GM21526 (cell line): ENCODE measurements at regions not wholly inside any gene's neighbourhood (a gene's known extent, or its start where the extent isn't known, plus 50 kb on each side); places are given as distances from the start of the nearest gene placed in this dataset.

Source experiments
- ATAC-seq: cut with Tn5 transposase; IDR thresholded peaks from one replicate; pipeline ENCODE4 v1.9.1; 2021; ENCODE audit warnings: moderate library complexity; ENCODE audit not compliant: unreplicated experiment, low FRiP score

DNA sequence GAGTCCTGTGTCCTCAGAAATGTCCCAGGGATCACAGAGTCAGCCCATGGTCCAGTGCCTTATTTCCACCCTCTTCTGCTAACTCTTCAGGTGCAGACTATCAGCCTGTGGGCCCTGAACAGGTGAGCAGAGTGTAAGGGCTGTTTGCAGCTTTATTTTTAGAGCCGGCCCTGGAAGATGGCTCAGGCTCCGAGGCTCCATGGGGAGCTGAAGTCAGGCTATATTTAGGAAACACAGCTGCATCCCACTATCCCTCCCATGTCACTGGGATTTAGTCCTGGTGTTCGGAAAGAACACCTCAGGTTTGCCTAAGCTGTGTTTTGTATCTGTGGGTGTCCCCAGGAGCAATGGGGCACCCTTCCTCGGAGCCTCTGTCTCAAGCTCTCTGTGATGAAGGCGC is 126.9 kb downstream of the RPS24 start:
- ATAC-seq = no peak

DNA sequence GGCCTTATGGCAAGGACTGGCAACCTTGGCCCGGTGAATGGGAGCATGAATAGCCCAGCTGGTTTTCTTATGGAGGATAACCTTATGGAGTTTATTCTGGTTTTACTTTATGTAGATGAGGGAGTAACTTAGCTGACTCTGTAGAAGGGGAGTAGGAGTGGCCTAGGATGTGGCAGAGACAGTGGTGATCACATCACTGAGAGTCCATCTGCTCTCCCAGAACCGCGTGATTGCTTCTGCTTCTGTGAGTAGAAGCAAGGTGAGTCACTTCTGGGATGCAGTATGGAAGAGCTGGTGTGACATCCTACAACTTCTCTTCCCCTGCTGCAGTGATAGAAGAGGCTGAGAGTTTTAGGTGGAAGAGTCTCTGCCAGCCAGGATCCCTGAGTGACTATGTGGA is 129.2 kb downstream of the RPS24 start:
- no peak for ATAC-seq

DNA sequence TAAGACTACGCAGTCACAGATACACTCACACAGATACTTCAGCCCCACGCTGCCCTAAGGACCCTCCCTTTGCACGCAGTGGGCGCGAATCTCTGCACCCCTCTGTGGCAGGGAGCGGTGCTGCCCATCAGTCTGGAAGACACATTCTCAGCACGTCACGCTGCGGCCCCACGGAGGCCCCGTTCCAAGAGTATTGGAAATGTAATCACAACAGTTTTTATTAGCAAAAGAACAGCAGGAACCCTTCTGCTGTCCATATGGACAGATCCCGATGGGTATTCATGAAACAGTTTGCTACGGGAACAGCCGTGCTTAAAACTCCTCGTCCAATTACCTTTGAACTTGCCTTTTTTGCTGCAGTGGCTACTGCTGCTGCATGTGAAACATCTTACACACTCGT is 131.0 kb downstream of the RPS24 start:
- no peak for ATAC-seq

DNA sequence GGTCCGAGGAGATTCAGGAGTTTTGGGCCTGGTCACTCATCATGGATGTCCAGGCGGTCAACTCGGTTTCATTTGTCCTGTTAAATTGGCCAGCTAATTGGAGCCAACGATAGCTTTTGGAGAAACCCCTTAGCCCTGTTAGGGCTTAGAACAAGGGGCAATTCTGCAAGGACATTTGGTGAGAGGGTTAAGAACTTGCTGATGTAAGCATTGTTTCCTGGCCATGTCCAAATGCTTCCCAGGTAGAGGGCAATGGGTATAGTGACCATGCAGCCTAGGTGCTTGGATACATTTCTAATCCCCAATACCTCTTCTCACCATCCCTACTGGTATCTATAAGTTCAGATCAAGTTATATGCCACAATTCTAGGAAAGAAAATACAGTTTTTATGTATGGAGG is 131.5 kb downstream of the RPS24 start:
- ATAC-seq = no peak

DNA sequence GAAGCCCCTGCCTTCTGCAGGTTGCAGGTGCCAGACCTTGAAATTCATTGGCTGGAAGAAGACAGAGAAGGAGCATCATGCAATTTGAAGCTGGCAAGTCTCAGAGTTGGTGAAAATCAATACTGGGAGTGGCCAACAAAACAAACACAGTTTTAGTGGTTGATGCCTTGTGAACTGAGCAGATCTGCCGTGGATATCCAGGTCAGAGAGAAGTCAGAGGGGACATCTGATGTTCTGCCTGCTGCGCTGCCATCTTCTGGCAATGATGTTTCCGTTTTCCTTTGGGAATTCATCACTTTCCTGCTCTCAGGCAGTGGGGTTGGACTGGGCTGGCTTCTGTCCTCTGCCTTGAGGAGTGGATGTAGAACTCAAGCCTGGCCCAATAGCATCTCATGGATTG is 132.0 kb downstream of the RPS24 start:
- no peak for ATAC-seq

DNA sequence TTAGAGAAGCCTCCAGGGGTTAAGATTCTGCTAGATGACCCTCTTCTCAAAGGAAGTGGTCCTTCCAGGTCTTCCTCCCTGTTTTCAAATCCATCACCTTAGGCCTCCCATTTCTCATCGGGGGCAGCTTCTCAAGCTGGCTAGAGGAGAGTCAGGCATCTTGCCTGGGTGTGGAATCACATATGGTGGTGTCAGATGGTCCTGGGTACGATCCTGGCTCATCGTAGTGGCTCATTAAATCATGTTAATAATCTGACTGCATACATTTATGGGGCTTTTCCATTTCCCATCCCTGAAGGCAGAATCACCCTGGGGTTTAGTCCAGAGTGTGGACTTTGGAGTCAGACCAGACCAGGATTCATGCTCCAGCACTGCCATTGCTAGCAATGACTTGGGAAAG is 132.6 kb downstream of the RPS24 start:
- ATAC-seq = no peak

DNA sequence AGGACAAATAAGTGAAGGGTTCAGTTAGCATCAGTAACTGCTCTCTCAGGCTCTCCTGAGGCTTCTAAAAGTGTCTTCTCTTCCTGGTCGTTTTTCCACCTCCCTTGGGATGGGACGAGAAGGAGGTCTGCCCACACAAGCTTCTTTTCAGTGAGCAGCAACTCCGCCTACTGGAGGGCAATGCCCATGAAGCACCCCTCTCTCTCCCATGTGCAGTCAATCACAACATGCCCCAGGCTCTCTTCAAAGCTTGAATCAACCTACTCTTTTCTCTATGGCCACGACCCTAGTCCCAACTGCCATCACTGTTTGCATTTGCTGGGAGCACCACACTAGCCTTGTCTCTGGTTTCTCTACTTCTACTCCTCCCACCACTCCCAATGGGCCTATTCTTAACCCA is 135.6 kb downstream of the RPS24 start:
- ATAC-seq = no peak

DNA sequence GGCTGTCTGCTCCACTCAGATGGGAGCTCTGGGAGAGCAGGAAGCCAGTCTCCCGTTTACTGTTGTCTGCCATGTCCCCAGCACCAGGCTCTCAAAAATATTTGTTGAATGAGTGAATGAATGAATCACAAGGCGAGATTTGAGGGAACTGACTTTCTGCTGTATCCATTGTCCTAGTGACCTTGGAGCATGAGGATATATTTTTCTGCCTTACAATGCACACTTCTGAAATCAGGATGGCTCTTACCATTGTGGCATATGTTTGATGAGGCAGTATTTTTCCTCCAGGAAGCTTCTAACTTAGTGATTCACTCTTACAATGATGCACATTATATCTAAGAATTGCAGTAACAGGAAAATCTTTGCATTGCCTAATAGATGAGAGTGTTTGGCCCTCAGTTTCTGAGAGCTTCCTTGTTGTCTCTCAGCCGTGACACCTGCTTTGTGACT is 136.4 kb downstream of the RPS24 start:
- no peak for ATAC-seq

DNA sequence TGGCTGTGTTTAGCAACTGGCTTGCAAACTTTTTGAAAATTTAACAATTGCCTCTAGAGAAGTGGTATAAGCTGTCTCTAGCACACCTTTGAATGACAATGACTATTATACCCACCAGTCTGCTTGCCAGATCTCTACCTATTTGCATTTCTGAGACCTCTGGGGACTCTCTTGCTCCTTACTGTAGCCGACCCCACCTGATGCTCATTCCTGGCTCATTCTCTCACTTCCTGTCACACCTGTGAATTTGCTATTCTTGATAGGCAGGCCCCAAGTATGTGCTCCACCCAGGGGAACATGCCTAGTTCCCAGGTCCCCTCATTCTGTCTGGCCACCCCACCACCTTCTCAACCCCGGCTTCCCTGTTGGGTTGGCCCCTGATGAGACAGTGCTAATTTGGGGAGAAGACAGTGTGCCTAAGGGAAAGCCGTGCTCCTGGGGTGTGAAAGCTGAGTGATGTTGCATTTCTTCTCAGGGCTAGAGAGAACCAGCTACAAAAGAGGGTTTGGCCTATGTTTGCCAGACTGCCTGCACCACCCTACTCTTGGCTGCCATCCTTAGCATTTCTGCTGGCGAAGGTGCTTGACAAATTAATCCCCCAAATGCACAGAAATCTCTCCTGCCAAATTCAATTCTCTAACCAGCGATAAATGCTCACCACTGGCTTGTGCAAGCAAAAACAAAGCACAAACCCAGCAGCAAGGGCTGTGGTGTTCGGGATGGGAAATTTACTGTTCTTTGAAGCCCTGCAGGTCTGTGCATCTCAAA is 138.2 kb downstream of the RPS24 start:
- no peak for ATAC-seq

DNA sequence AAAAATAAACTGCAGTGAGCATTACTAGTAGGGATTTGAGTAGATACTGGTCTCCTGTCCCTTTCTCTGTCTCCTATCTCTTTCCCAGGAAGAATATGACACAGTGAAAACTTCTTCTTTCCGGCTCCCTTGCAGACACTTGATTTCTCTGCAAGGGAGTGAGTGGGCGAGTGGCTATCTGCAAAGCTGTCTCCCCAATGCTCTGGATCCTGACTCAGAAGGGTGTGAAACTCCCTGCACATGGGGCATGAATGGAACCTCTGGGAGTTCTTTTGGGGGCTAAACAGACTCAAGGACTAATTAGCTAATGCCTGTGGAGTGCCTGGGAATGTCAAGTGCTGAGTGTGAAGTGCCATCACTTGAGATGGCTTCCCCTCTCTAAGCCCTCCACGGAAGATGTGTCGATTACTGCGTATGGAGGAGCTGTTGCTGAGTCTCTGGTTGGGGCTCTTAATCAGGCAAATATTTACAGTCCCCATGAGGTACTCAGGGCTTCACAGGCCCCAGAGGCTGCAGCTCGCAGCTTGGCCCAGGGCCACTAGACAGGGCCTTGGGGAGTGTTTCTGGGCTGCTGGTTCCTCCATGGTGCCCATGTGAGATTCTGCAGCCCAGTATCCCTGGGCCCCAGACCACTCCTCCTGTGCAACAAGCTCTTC is 139.8 kb downstream of the RPS24 start:
- no peak for ATAC-seq

DNA sequence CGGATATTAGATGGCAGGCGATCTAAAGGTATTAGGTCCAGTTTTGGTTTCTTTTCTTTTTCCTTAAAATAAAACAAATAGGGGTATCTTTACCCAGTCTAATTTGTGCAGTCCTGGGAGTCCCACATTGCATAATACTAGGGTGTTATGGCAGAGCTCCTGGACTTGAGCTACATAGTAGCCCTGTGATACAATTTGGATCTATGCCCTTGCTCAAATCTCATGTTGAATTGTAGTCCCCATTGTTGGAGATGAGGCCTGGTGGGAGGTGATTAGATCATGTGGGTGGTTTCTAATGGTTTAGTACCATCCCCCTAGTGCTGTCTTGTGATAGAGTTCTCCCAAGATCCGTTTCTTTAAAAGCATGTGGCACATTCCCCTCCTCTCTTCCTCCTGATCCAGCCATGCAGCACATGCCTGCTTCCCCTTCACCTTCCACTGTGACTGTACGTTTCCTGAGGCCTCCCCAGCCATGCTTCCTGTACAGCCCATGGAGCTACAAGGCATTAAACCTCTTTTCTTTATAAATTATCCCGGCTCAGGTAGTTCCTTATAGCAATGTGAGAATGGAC is 141.9 kb downstream of the RPS24 start:
- ATAC-seq = no peak

DNA sequence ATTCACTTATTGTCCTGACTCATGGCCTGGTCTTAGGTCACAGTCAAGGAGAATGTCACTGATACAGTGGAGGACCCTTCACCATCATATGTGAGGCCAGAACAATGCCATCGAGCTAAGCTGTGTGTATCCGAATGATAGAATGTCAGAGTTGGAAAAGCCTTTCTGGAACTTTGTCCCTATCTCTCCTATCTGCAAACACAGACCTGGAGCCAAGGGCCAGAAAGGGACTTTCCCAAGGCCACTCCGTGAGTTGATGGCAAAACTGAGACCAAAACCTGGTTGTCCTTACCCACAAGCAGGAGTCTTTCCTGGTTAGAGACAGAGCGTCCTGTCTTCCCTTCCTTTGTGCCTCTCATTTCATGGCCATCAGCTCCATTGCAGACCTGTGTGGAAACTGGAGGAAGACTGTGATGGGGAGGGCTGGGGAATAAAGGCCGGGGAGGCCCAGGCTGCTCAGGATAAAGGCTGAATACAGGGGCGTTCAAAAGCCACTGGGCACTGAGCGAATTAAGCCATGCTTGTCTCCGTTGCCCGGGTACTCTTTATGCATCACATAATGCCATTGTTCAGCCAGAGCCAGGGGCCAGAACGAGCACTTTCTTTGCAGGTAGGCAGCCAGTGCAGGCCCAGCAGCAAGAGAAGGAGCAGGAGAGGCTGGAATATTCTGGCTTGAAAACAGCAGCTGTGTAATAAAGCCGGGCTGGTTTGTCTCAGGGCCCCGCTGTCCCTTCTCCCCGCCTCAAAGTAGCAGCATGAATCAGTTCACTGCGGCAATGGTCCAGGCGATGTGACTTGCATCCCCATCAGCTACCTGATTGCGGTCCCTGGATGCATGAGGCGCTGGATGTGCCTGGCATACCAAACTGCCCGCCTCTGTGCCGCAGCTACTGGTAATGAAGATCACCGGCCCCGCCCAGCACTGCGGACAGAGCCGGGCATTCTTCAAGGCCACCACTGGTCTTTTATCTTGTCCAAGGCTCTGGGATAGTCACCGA is 143.0 kb downstream of the RPS24 start:
- ATAC-seq = no peak

DNA sequence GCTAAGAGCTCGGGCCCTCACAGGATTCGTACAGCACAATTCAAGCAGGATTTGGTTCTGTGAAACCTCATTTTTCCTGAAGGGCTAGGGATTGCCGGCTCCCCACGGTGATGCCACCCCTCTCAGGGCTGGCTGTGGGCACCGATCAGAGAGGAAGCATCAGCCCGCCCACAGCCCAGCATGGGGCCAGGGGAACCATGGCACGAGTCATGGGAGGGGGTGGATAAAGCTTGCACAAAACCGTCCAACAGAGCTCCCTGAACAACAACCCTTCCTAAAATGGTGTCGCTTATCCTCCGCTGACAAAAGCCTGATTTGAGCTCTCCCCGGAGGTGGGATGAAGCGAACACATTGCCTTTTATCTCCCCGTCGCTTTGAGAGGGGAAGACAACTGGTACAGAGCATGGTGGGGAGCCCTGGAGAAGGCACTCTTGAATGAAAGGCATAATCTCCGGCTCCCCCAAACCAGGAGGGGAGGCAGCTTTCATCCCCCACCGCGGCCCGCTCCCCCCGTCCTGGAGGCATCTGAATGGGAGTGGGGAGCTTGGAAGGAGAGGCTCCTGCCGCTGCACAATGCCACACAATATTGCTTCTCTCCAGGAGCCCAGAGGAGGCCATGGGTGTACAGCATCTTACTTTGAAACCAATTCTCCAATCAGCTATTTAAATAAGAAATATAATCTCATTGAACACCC is 144.0 kb downstream of the RPS24 start:
- no peak for ATAC-seq

DNA sequence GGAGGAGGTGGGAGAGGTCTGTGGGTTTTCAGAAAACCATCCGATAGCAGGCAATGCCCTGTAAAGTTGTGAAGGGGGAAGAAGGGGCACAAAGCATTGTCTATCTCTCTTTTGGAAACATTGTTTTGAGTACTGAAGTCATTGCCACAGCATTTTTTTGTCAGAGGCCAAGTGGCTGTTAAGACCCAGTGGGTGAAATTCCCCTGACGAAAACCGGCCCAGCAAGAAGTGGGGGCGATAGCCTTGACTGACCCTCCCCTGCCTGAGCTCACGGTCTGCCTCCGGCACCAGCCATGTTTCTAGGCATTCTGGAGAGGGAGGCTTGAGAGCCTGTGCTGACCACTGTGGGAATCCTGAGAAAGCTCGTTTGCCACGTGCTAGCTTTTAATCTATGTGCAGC is 144.7 kb downstream of the RPS24 start:
- no peak for ATAC-seq

DNA sequence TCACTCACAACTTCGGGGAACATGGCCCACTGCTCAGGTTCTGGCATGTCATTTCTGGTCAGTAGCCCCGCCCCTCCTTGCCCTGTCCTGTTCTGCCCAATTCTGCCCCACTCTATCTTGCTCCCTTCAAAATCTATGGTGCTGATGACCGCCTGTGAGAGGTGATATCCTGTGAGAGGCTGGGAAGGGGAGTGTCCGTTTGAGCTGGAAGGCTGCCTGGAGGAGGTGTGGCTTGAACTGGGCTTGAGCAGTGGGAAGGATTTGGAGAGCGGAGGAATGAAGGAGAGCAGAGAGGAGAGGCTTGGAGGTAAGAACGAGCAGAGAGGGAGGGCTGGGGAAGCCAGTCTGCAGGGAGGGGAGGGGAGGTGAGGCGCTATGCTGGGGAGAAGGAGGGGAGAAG is 145.3 kb downstream of the RPS24 start:
- ATAC-seq = no peak

DNA sequence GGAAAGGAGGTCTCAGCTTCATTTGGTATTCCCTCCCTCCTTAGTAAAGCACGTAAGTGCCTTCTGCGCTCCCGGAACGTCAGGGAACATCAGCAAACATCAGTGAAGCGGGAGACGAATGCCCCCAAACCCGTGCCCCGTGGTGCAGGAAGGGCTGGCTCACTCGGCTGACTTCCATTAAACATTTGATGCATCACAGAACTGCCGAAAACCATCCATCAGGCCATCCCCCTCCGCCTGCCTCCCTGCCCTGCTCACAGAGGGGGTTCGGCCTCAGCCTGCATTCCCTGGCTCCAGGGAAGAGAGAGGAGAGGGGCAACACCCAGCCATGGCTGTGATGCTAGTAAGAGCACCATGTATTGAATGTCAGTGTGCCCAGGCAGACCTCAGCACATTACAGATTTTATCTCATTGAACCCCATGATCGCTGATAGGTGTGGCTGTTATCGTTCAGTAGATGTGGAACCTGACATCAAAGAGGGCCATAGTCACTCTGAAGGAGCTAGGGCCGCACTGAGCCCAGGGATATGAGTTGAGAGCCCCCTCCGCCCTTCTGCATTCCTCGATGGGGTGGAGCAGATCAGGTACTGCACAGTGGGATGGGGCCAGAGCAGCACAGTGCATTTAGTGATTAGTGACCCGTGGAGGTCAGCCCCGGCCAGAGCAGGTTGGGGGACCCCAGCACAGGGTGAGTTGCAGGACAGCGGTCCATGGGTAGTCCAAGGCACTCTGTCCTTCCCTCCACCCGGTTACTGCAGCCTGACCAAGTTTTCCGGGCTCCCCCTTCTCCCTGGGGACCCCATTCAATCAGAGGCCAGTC is 146.4 kb downstream of the RPS24 start:
- no peak for ATAC-seq

DNA sequence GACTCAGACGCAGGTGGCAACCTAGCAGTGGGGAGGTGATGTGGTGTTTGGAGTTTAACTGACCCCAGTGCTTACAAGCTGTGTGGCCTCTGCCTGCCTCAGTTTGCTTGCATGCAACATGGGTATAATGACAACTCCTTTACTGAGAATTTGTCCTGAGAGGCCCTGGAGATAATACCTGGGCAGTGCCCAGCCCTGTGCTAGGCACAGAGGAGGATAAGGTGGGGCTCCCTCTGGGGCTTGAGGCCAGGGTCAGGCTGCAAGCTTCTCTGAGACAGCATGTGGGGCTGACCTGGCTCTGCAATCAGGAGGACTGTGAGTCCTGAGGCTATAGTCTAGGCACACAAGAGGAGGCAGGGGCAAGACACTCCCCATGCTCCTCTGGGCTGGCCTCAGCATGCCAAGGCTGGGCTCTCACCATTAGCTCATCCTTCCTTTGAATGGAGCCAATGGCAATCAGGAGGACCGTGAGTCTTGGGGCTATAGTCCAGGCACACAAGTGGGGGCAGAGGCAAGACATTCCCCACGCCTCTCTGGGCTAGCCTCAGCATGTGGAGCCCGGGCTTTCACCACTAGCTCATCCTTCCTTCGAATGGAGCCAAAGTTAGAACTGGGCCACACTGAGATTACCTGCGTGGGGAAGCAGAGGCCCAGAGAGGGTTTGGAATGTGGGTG is 147.9 kb downstream of the RPS24 start:
- no peak for ATAC-seq

DNA sequence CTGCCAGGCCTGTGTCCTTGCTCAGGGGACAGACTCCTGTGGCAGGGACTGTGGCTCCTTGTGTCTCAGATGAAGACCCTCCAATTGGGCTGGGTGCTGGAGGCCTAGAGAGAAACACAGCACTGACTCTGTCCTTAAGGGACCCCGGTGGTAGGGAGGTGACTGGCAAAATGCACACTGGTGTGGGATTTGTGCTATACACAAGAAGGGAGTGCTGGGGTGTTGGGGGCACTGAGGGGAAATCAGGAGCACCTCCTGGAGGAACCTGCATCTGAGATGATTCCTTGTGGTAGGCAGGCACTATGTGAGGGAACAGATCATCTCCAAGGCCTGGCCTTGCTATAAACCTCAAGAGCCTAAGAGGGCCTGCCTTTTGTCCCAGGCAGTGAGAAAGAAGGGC is 149.2 kb downstream of the RPS24 start:
- no peak for ATAC-seq
